Ovary (tissue), 3 donors: ENCODE measurements at regions not wholly inside any gene's neighbourhood (a gene's known extent, or its start where the extent isn't known, plus 50 kb on each side); places are given as distances from the start of the nearest gene placed in this dataset.

ENCODE experiments used
- CTCF ChIP-seq, 3 donors: fragments of 450-650 bp in 2 of 3; fragments of 200-600 bp in 1 of 3; IDR thresholded peaks; one replicate each; pipeline versions ENCODE4 v1.5.1 to v1.8.0; 2016 to 2022; ENCODE audit warnings: antibody characterized with exemption in 3 of 3, mild to moderate bottlenecking in 1 of 3
- EP300 ChIP-seq: sonication (generic); formaldehyde crosslinking; IDR thresholded peaks from one replicate; pipeline ENCODE4 v1.6.1; 2017; ENCODE audit warnings: antibody characterized with exemption
- POLR2A ChIP-seq: fragments of 450-650 bp; IDR thresholded peaks from one replicate; pipeline ENCODE4 v1.6.1; 2017; ENCODE audit warnings: antibody characterized with exemption, mild to moderate bottlenecking, moderate library complexity
- donor health status: DM: no; HTN: no; CAD: no.

DNA sequence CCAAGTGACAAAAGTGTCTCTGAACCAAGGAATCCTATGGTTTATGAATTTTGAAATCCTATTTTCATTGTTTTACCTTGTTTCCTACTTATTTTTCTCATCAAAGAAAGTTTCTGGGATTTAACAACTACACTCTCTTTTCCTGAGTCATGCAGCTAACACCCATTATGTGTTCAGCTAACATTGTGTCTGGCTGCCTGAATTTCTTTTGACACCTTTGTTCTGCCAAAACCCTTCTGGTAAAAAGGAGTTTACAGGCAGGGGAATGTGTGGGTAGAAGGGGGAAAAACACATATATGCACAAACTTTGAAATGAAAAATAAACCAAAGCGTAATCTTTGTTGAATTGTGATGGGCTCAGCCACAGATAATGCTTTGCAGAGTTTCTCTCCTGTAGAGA is 146.2 kb downstream of the COX7C start:
- TF ChIP-seq CTCF (IDR thresholded peaks at IDR 0.05): no peak
- TF ChIP-seq POLR2A: no peak
- no peak for TF ChIP-seq EP300
